ENCODE measurements at regions not wholly inside any gene's neighbourhood (a gene's known extent, or its start where the extent isn't known, plus 50 kb on each side); places are given as distances from the start of the nearest gene placed in this dataset.

GRCh38 chr14:31965735-31966598 is 111.1 kb upstream of the ARHGAP5 start:
- DNase-seq: no peak

- no peak for DNase-seq
Measured at GRCh38 chr14:31966896-31967668, 110.0 kb upstream of the ARHGAP5 start.

- no peak for DNase-seq
Measured at GRCh38 chr14:31967669-31967975, 109.5 kb upstream of the ARHGAP5 start.

- DNase-seq: no peak
Measured at GRCh38 chr14:31968107-31968810, 108.8 kb upstream of the ARHGAP5 start.

GRCh38 chr14:31968956-31969698 is 108.0 kb upstream of the ARHGAP5 start:
- DNase-seq: no peak

GRCh38 chr14:31969699-31970240 is 107.3 kb upstream of the ARHGAP5 start:
- no peak for DNase-seq

- no peak for DNase-seq
Measured at GRCh38 chr14:31970744-31971143, 106.4 kb upstream of the ARHGAP5 start.

- no peak for DNase-seq
Measured at GRCh38 chr14:31971612-31972011, 105.5 kb upstream of the ARHGAP5 start.

GRCh38 chr14:31977001-31977556 is 100.0 kb upstream of the ARHGAP5 start:
- DNase-seq: peak in 1 of 3 experiments; percentile 21

- no peak for DNase-seq
Measured at GRCh38 chr14:31978423-31978822, 98.7 kb upstream of the ARHGAP5 start.

- no peak for DNase-seq
Measured at GRCh38 chr14:31982642-31983041, 94.5 kb upstream of the ARHGAP5 start.

GRCh38 chr14:31986405-31986804 is 90.7 kb upstream of the ARHGAP5 start:
- no peak for DNase-seq

GRCh38 chr14:31987721-31988120 is 89.4 kb upstream of the ARHGAP5 start:
- no peak for DNase-seq

GRCh38 chr14:31988244-31988643 is 88.9 kb upstream of the ARHGAP5 start:
- DNase-seq: no peak

GRCh38 chr14:31990183-31990857 is 86.8 kb upstream of the ARHGAP5 start:
- no peak for DNase-seq

- DNase-seq: no peak
Measured at GRCh38 chr14:31990926-31991572, 86.1 kb upstream of the ARHGAP5 start.

- no peak for DNase-seq
Measured at GRCh38 chr14:31992011-31992447, 85.1 kb upstream of the ARHGAP5 start.

GRCh38 chr14:31993521-31993951 is 83.6 kb upstream of the ARHGAP5 start:
- DNase-seq: no peak

- DNase-seq: no peak
Measured at GRCh38 chr14:31994391-31995033, 82.6 kb upstream of the ARHGAP5 start.

GRCh38 chr14:32003585-32003984 is 73.5 kb upstream of the ARHGAP5 start:
- DNase-seq: no peak

Measured in NCI-H1417 (cell line).